ENCODE measurements at regions not wholly inside any gene's neighbourhood (a gene's known extent, or its start where the extent isn't known, plus 50 kb on each side); places are given as distances from the start of the nearest gene placed in this dataset.

- TF ChIP-seq, protein P1, sequence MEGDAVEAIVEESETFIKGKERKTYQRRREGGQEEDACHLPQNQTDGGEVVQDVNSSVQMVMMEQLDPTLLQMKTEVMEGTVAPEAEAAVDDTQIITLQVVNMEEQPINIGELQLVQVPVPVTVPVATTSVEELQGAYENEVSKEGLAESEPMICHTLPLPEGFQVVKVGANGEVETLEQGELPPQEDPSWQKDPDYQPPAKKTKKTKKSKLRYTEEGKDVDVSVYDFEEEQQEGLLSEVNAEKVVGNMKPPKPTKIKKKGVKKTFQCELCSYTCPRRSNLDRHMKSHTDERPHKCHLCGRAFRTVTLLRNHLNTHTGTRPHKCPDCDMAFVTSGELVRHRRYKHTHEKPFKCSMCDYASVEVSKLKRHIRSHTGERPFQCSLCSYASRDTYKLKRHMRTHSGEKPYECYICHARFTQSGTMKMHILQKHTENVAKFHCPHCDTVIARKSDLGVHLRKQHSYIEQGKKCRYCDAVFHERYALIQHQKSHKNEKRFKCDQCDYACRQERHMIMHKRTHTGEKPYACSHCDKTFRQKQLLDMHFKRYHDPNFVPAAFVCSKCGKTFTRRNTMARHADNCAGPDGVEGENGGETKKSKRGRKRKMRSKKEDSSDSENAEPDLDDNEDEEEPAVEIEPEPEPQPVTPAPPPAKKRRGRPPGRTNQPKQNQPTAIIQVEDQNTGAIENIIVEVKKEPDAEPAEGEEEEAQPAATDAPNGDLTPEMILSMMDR (IDR thresholded peaks at IDR 0.05; ENCODE audit: low read depth, low read length, missing control alignments) = no peak
- no peak for DNase-seq (ENCODE audit: extremely low read depth, low read depth)
- no peak overlapping the region for H3K4me3 ChIP-seq (replicated peaks; ENCODE audit: low read depth, low read length)
Measured at GRCh38 chr15:60057554-60057953, 53.4 kb downstream of the FOXB1 start.

GRCh38 chr15:60059186-60059585, 55.1 kb downstream of the FOXB1 start:
- TF ChIP-seq, protein P1 (IDR thresholded peaks at IDR 0.05; ENCODE audit: low read depth, low read length, missing control alignments) = no peak
- H3K4me3 ChIP-seq (replicated peaks; ENCODE audit: low read depth, low read length) = no peak overlapping the region
- DNase-seq (ENCODE audit: extremely low read depth, low read depth) = no peak

GRCh38 chr15:60061758-60062157, 57.6 kb downstream of the FOXB1 start:
- TF ChIP-seq, protein P1 (IDR thresholded peaks at IDR 0.05; ENCODE audit: low read depth, low read length, missing control alignments) = no peak
- no peak overlapping the region for H3K4me3 ChIP-seq (replicated peaks; ENCODE audit: low read depth, low read length)
- DNase-seq (ENCODE audit: extremely low read depth, low read depth) = no peak

- no peak for DNase-seq (ENCODE audit: extremely low read depth, low read depth)
- TF ChIP-seq, protein P1 (IDR thresholded peaks at IDR 0.05; ENCODE audit: low read depth, low read length, missing control alignments) = no peak
- no peak overlapping the region for H3K4me3 ChIP-seq (replicated peaks; ENCODE audit: low read depth, low read length)
Measured at GRCh38 chr15:60062826-60063225, 58.7 kb downstream of the FOXB1 start.

- TF ChIP-seq, protein P1 (IDR thresholded peaks at IDR 0.05; ENCODE audit: low read depth, low read length, missing control alignments) = no peak
- no peak for DNase-seq (ENCODE audit: extremely low read depth, low read depth)
- H3K4me3 ChIP-seq (replicated peaks; ENCODE audit: low read depth, low read length) = no peak overlapping the region
Measured at GRCh38 chr15:60065951-60066350, 61.8 kb downstream of the FOXB1 start.

DNA sequence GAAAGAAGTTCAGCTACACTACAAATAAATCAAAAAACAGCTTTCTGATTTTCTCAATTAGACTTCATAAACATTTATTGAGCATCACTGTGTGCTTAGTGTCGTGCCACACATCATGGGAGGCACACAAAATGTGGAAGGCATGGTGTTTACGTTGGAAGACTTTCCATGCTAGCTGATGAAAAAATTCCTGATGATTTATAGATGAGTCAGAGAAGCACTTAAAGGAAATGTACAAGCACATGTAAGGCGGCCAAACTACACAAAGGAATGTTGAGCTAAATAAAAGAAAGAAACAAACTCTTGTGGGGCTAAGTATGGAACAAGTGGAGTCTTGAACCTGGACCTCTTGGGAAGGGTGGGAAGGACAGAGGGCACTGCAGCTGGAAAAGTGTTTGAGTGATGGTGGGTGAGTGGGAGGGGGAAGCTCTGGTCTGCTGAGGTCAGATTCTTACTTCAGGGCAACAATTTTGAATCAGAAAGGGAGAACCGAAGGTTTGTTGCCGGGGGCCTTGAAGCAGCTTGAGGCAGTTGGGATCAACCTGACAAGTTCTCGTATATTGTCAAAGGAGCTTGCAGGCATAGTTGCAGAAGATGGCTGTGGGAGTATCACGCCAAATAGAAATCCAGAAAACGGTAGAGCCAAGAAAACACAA, 66.9 kb downstream of the FOXB1 start:
- peak; percentile 63 for DNase-seq (ENCODE audit: extremely low read depth, low read depth)
- no peak overlapping the region for H3K4me3 ChIP-seq (replicated peaks; ENCODE audit: low read depth, low read length)
- TF ChIP-seq, protein P1 (IDR thresholded peaks at IDR 0.05; ENCODE audit: low read depth, low read length, missing control alignments) = no peak

Data from HFF-Myc (cell line).